ENCODE measurements at regions not wholly inside any gene's neighbourhood (a gene's known extent, or its start where the extent isn't known, plus 50 kb on each side); places are given as distances from the start of the nearest gene placed in this dataset.

DNA sequence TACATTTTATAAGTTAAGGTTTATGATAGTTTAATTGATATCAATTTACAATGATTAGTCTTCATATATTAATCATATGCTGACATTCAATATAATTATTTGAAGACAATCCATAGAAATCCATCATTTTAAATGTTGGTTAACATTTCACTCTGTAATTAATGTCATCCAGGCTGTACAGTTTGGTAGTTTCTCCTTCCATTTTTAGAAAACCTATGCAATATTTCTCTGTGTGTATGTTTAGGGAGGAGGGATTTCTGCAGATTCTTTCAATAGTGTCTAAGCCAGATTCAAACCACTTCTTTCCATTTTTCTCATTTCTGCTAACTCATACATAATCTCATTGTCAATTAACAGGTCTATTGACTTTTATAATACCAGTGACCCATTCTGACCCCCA, 1159.0 kb upstream of the ATXN8OS start:
- TF ChIP-seq POLR2AphosphoS5 (IDR thresholded peaks at IDR 0.05) (no peak), POLR2A (IDR thresholded peaks at IDR 0.05) (no peak)
- TF ChIP-seq, protein P1, sequence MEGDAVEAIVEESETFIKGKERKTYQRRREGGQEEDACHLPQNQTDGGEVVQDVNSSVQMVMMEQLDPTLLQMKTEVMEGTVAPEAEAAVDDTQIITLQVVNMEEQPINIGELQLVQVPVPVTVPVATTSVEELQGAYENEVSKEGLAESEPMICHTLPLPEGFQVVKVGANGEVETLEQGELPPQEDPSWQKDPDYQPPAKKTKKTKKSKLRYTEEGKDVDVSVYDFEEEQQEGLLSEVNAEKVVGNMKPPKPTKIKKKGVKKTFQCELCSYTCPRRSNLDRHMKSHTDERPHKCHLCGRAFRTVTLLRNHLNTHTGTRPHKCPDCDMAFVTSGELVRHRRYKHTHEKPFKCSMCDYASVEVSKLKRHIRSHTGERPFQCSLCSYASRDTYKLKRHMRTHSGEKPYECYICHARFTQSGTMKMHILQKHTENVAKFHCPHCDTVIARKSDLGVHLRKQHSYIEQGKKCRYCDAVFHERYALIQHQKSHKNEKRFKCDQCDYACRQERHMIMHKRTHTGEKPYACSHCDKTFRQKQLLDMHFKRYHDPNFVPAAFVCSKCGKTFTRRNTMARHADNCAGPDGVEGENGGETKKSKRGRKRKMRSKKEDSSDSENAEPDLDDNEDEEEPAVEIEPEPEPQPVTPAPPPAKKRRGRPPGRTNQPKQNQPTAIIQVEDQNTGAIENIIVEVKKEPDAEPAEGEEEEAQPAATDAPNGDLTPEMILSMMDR (IDR thresholded peaks at IDR 0.05 in 8 of 11, conservative IDR thresholded peaks at IDR 0.05 in 3 of 11): no peak
- Histone ChIP-seq H3K4me3 (no peak overlapping the region), H3K4me1 (no peaks in the 10 kb centered on the region)

DNA sequence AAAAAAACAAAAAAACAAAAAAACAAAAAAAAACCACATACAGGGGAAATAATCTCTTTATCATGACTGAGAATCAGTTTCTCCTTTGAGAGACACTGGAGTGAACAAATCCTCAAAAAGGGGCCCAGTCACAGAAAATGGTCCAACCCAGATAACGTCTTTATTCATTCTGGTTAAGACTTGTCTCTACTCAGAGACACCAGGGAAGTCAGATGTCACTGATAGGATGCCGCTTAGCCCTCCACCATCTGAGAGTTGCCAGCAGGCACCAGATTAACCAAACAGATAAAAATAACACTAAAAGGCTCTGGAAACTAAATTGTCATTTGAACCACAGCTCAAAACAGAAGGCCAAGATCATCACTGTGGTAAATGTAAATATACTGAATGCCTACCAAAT, 1163.4 kb upstream of the ATXN8OS start:
- H3K4me3 ChIP-seq: no peak overlapping the region
- H3K4me1 ChIP-seq: no peaks in the 10 kb centered on the region
- H3K9me3 ChIP-seq: peaks cover 0 to 7% (median 0%) of the 10 kb centered on the region in 8 donors
- WGBS, 5 donors: 78 to 93% (median 84%) methylated on average over 2 of the region's 2 CpGs
- H3K27me3 ChIP-seq (replicated peaks in 1 of 7): no peaks in the 10 kb centered on the region
- no peaks in the 10 kb centered on the region for H3K36me3 ChIP-seq
- H3K27ac ChIP-seq: no peak overlapping the region
- no peak for DNase-seq
- TF ChIP-seq, protein P1 (IDR thresholded peaks at IDR 0.05 in 8 of 11, conservative IDR thresholded peaks at IDR 0.05 in 3 of 11): no peak
- TF ChIP-seq POLR2AphosphoS5 (IDR thresholded peaks at IDR 0.05): no peak
- TF ChIP-seq POLR2A (IDR thresholded peaks at IDR 0.05): no peak
- intact Hi-C loops (cut with DNase I; ENCODE audit: low total_unique reads): no loop called here

More for the DNA sequence above, 1159.0 kb upstream of the ATXN8OS start:
- no peaks in the 10 kb centered on the region for H3K27me3 ChIP-seq (replicated peaks in 1 of 7)
- peaks cover 0 to 12% (median 0%) of the 10 kb centered on the region in 8 donors for H3K9me3 ChIP-seq
- H3K36me3 ChIP-seq: no peaks in the 10 kb centered on the region
- no peak overlapping the region for H3K27ac ChIP-seq
- DNase-seq: no peak
- intact Hi-C loops (cut with DNase I; ENCODE audit: low total_unique reads): no loop called here

DNA sequence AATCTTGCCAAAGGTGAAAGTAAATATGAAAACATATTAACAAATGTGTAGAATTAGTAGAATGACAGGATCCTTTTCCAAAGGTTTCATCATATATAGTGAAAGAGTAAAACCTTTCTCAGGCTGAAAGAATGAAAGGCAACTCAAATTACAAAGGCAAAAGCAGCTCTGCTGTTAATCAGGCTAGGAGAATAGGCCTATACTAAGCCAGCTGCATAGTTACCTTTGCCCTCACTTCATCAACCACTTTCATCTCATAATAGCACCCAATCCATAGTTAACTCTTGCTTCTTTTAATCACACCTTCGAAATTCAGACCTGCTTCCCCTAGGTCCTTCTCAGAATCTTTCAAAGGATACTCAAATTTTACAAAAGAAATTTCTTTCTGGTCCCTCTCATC, 1167.6 kb upstream of the ATXN8OS start:
- no peaks in the 10 kb centered on the region for H3K4me1 ChIP-seq
- H3K27ac ChIP-seq: no peak overlapping the region
- WGBS, 5 donors: 16 to 65% (median 43%) methylated on average over 1 of the region's 1 CpG
- no peak for DNase-seq
- TF ChIP-seq POLR2A (IDR thresholded peaks at IDR 0.05): no peak
- no peak for TF ChIP-seq POLR2AphosphoS5 (IDR thresholded peaks at IDR 0.05)
- TF ChIP-seq, protein P1 (IDR thresholded peaks at IDR 0.05 in 8 of 11, conservative IDR thresholded peaks at IDR 0.05 in 3 of 11): no peak
- intact Hi-C loops (cut with DNase I; ENCODE audit: low total_unique reads): no loop called here
- H3K4me3 ChIP-seq: no peak overlapping the region
- peaks cover 0 to 7% (median 2%) of the 10 kb centered on the region in 8 donors for H3K9me3 ChIP-seq
- H3K36me3 ChIP-seq: no peaks in the 10 kb centered on the region
- no peaks in the 10 kb centered on the region for H3K27me3 ChIP-seq (replicated peaks in 1 of 7)

DNA sequence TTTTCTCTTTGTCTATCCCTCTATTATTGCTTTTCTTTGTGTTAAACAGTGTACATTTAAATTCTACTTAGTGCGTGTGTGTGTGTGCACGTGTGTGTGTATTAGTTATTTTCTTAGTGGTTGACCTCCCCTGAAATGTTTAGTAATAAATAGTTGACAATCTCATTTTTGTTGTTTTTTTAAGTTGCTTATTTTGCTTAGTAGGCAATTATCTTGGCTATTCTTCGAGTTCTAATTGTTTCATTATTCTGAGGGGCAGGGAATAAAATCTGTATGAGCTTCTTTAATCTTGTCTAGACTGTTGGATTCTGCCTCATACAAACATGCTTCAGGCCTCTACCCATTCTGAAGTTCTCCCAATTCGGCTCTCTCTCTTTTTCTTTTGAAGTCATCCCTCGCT, 1169.0 kb upstream of the ATXN8OS start:
- no peaks in the 10 kb centered on the region for H3K4me1 ChIP-seq
- no peak for DNase-seq
- H3K27ac ChIP-seq: no peak overlapping the region
- TF ChIP-seq, protein P1 (IDR thresholded peaks at IDR 0.05 in 8 of 11, conservative IDR thresholded peaks at IDR 0.05 in 3 of 11): no peak
- TF ChIP-seq POLR2AphosphoS5 (IDR thresholded peaks at IDR 0.05) (no peak), POLR2A (IDR thresholded peaks at IDR 0.05) (no peak)
- H3K36me3 ChIP-seq: no peaks in the 10 kb centered on the region
- no peaks in the 10 kb centered on the region for H3K27me3 ChIP-seq (replicated peaks in 1 of 7)
- peaks cover 0 to 6% (median 0%) of the 10 kb centered on the region in 8 donors for H3K9me3 ChIP-seq
- no peak overlapping the region for H3K4me3 ChIP-seq
- intact Hi-C loops (cut with DNase I; ENCODE audit: low total_unique reads): no loop called here
- 75 to 80% (median 77%) methylated on average over 5 of the region's 5 CpGs for WGBS, 5 donors

All from spleen (tissue), 11 donors.